Astrocyte (in vitro differentiated cells and primary cell): ENCODE measurements at regions not wholly inside any gene's neighbourhood (a gene's known extent, or its start where the extent isn't known, plus 50 kb on each side); places are given as distances from the start of the nearest gene placed in this dataset.

Experiments used
- CTCF ChIP-seq: IDR thresholded peaks from 2 replicates; pipeline ENCODE4 v1.5.1; 2011; ENCODE audit warnings: low read depth, mild to moderate bottlenecking, inconsistent platforms, low read length, moderate library complexity; ENCODE audit not compliant: insufficient read depth
- EZH2 ChIP-seq: IDR thresholded peaks from 2 replicates; pipeline ENCODE4 v1.6.1; 2012; ENCODE audit warnings: mild to moderate bottlenecking, low read length, inconsistent platforms; ENCODE audit not compliant: insufficient read depth

GRCh38 chr20:43375591-43375990 lies 82.1 kb upstream of the SRSF6 start:
- no peak for TF ChIP-seq CTCF
- no peak for TF ChIP-seq EZH2
